ENCODE measurements at regions not wholly inside any gene's neighbourhood (a gene's known extent, or its start where the extent isn't known, plus 50 kb on each side); places are given as distances from the start of the nearest gene placed in this dataset.

GRCh38 chr6:132133736-132134445 is 182.7 kb upstream of the CCN2 start:
- peaks cover 5% of the 10 kb centered on the region for H3K4me1 ChIP-seq (ENCODE audit: insufficient read depth, poor library complexity, severe bottlenecking)
- no peak for DNase-seq (ENCODE audit: low spot score)
- no peak for ATAC-seq (ENCODE audit: low read depth)
- H3K9me3 ChIP-seq (ENCODE audit: severe bottlenecking) = no peaks in the 10 kb centered on the region
- H3K27me3 ChIP-seq (ENCODE audit: insufficient read depth, poor library complexity, severe bottlenecking) = no peaks in the 10 kb centered on the region
- no peak for TF ChIP-seq CTCF (IDR thresholded peaks at IDR 0.05; ENCODE audit: poor library complexity, severe bottlenecking)
- H3K27ac ChIP-seq (ENCODE audit: poor library complexity, severe bottlenecking) = no peak overlapping the region
- no peaks in the 10 kb centered on the region for H3K36me3 ChIP-seq (ENCODE audit: low read depth)
- no peak overlapping the region for H3K4me3 ChIP-seq (ENCODE audit: severe bottlenecking)

GRCh38 chr6:132132924-132133639 is 181.9 kb upstream of the CCN2 start:
- no peak overlapping the region for H3K4me3 ChIP-seq (ENCODE audit: severe bottlenecking)
- H3K4me1 ChIP-seq (ENCODE audit: insufficient read depth, poor library complexity, severe bottlenecking) = peaks cover 5% of the 10 kb centered on the region
- DNase-seq (ENCODE audit: low spot score) (no peak), ATAC-seq (ENCODE audit: low read depth) (peak; percentile 59)
- H3K36me3 ChIP-seq (ENCODE audit: low read depth) = no peaks in the 10 kb centered on the region
- no peak overlapping the region for H3K27ac ChIP-seq (ENCODE audit: poor library complexity, severe bottlenecking)
- TF ChIP-seq CTCF (IDR thresholded peaks at IDR 0.05; ENCODE audit: poor library complexity, severe bottlenecking) = no peak
- no peaks in the 10 kb centered on the region for H3K9me3 ChIP-seq (ENCODE audit: severe bottlenecking)
- H3K27me3 ChIP-seq (ENCODE audit: insufficient read depth, poor library complexity, severe bottlenecking) = no peaks in the 10 kb centered on the region

- ATAC-seq (ENCODE audit: low read depth) = no peak
- no peaks in the 10 kb centered on the region for H3K36me3 ChIP-seq (ENCODE audit: low read depth)
- TF ChIP-seq CTCF (IDR thresholded peaks at IDR 0.05; ENCODE audit: poor library complexity, severe bottlenecking) = no peak
- peaks cover 5% of the 10 kb centered on the region for H3K4me1 ChIP-seq (ENCODE audit: insufficient read depth, poor library complexity, severe bottlenecking)
- no peak overlapping the region for H3K4me3 ChIP-seq (ENCODE audit: severe bottlenecking)
- no peaks in the 10 kb centered on the region for H3K9me3 ChIP-seq (ENCODE audit: severe bottlenecking)
- DNase-seq (ENCODE audit: low spot score) = no peak
- H3K27ac ChIP-seq (ENCODE audit: poor library complexity, severe bottlenecking) = no peak overlapping the region
- no peaks in the 10 kb centered on the region for H3K27me3 ChIP-seq (ENCODE audit: insufficient read depth, poor library complexity, severe bottlenecking)
Measured at GRCh38 chr6:132132422-132132821, 181.2 kb upstream of the CCN2 start.

GRCh38 chr6:132131758-132132157 is 180.6 kb upstream of the CCN2 start:
- ATAC-seq (ENCODE audit: low read depth) = peak; percentile 97
- Histone ChIP-seq H3K27ac (ENCODE audit: poor library complexity, severe bottlenecking) (no peak overlapping the region), H3K36me3 (ENCODE audit: low read depth) (no peaks in the 10 kb centered on the region), H3K27me3 (ENCODE audit: insufficient read depth, poor library complexity, severe bottlenecking) (no peaks in the 10 kb centered on the region), H3K4me1 (ENCODE audit: insufficient read depth, poor library complexity, severe bottlenecking) (peaks cover 5% of the 10 kb centered on the region), H3K4me3 (ENCODE audit: severe bottlenecking) (no peak overlapping the region), H3K9me3 (ENCODE audit: severe bottlenecking) (no peaks in the 10 kb centered on the region)
- peak; percentile 58 for DNase-seq (ENCODE audit: low spot score)
- no peak for TF ChIP-seq CTCF (IDR thresholded peaks at IDR 0.05; ENCODE audit: poor library complexity, severe bottlenecking)

GRCh38 chr6:132131351-132131750 is 180.2 kb upstream of the CCN2 start:
- Histone ChIP-seq H3K27ac (ENCODE audit: poor library complexity, severe bottlenecking) (no peak overlapping the region), H3K4me3 (ENCODE audit: severe bottlenecking) (no peak overlapping the region)
- ATAC-seq (ENCODE audit: low read depth) = no peak

More at GRCh38 chr6:132131351-132131750, 180.2 kb upstream of the CCN2 start:
- Histone ChIP-seq H3K4me1 (ENCODE audit: insufficient read depth, poor library complexity, severe bottlenecking) (peaks cover 5% of the 10 kb centered on the region), H3K27me3 (ENCODE audit: insufficient read depth, poor library complexity, severe bottlenecking) (no peaks in the 10 kb centered on the region), H3K9me3 (ENCODE audit: severe bottlenecking) (no peaks in the 10 kb centered on the region), H3K36me3 (ENCODE audit: low read depth) (no peaks in the 10 kb centered on the region)
- TF ChIP-seq CTCF (IDR thresholded peaks at IDR 0.05; ENCODE audit: poor library complexity, severe bottlenecking) = no peak
- no peak for DNase-seq (ENCODE audit: low spot score)

Data from RWPE2 (cell line).